ENCODE measurements at regions not wholly inside any gene's neighbourhood (a gene's known extent, or its start where the extent isn't known, plus 50 kb on each side); places are given as distances from the start of the nearest gene placed in this dataset.

DNA sequence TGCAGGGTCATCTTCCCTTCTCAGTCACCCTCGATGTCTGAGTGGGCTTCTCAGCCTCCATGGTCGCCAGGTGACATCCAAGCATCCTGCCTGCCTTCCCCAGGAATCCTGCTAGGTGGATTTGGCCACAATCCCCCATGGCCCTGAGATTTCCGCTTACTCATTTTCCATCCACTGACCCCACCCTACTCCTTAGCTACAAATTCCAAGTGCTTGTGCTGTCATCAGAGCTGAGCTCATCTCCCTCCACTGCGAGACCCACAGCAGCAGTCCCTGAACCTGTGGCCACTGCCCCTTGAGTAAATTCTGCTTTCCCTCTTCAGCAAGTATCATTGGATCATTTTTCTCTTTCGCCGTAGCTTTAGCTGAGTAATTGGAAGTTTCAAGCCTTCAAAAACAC lies 90.5 kb upstream of the ANKRD10 start:
- no peak for TF ChIP-seq CTCF (IDR thresholded peaks at IDR 0.05; ENCODE audit: low read depth, low read length)
- no peak for DNase-seq (ENCODE audit: extremely low read depth, low read depth)

- no peak for TF ChIP-seq CTCF (IDR thresholded peaks at IDR 0.05; ENCODE audit: low read depth, low read length)
- no peak for DNase-seq (ENCODE audit: extremely low read depth, low read depth)
These were observed 89.6 kb upstream of the ANKRD10 start for GRCh38 chr13:111004444-111004843.

- no peak for DNase-seq (ENCODE audit: extremely low read depth, low read depth)
- no peak for TF ChIP-seq CTCF (IDR thresholded peaks at IDR 0.05; ENCODE audit: low read depth, low read length)
These were observed 86.8 kb upstream of the ANKRD10 start for GRCh38 chr13:111001636-111002035.

DNA sequence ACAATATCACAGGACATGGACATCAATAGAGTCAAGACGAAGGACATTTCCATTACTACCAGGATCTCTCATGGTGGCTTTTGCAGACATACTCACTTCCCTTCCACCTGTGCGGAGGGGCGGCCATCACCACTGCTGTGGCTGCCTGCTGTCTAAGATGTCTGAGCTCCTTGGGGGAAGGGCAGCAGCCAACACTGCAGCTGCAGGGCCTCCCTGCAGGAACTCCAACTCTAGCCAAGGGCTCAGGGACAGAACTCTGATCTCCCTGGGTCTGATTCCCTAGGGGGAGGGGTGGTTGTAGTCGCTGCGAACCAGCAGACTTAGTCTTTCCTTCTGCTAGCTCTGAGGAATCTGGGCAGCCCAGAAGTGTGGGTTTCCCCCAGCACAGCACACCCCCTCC lies 78.9 kb upstream of the ANKRD10 start:
- DNase-seq (ENCODE audit: extremely low read depth, low read depth): no peak
- no peak for TF ChIP-seq CTCF (IDR thresholded peaks at IDR 0.05; ENCODE audit: low read depth, low read length)

DNA sequence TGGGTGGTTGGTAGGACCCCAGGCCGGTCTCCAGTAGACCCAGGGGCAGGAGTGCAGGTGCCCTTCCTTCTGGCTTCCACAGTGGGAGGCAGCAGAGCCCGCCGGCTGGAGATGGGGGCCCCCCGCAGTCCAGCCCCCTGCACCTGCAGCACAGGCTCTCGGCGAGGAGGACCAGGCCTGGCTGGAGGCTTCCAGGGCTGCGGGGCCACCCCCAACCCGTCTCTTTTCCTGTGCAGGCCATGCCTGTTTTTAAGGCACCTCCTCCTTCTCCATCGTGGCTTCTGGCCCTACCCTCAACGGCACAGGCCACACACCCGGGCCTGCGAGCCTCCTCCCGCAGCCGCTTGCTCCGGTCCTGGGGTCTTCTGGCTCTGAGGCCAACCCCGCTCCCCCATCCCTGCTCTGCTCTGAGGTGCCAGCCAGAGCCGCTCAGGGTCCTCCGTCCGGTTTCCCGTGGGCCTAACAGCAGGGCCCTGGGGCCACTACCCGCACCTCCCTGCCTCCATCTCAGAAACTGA lies 77.2 kb upstream of the ANKRD10 start:
- TF ChIP-seq CTCF (IDR thresholded peaks at IDR 0.05; ENCODE audit: low read depth, low read length): no peak
- no peak for DNase-seq (ENCODE audit: extremely low read depth, low read depth)

DNA sequence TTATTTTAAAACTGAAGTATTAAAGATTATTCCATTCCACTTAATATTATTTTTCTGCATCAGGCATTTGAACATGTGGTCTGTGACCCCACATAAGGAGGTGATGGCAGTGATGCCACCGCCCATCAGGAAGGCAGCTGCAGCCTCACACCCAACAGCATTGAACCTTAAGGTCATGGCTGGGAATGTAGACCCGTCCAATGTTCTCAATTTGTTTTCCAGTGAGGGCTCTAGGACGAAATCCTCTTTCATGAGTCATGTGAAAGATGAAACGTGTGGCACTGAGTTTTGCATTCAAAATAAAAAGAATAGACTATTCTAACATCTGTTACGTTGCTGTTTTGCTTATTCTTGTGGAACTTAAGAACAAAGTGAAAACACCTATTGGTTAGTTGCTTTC lies 74.5 kb upstream of the ANKRD10 start:
- TF ChIP-seq CTCF (IDR thresholded peaks at IDR 0.05; ENCODE audit: low read depth, low read length): no peak
- no peak for DNase-seq (ENCODE audit: extremely low read depth, low read depth)

- no peak for TF ChIP-seq CTCF (IDR thresholded peaks at IDR 0.05; ENCODE audit: low read depth, low read length)
- no peak for DNase-seq (ENCODE audit: extremely low read depth, low read depth)
These were observed 70.7 kb upstream of the ANKRD10 start for GRCh38 chr13:110985541-110985940.

All from AG09319 (cell line).